ENCODE measurements at regions not wholly inside any gene's neighbourhood (a gene's known extent, or its start where the extent isn't known, plus 50 kb on each side); places are given as distances from the start of the nearest gene placed in this dataset.

- Histone ChIP-seq H3K9me3 (ENCODE audit: control insufficient read depth, insufficient read depth, low read length) (no peaks in the 10 kb centered on the region), H3K4me3 (ENCODE audit: low read length) (no peak overlapping the region), H3K36me3 (ENCODE audit: control insufficient read depth, insufficient read depth, low read length) (no peaks in the 10 kb centered on the region), H3K4me1 (ENCODE audit: control insufficient read depth, insufficient read depth, low read length) (peaks cover 2% of the 10 kb centered on the region), H3K27ac (ENCODE audit: low read length) (no peak overlapping the region), H3K27me3 (ENCODE audit: control insufficient read depth, insufficient read depth, low read length) (no peaks in the 10 kb centered on the region)
- Mint-ChIP-seq H3K9me3 (no peaks in the 10 kb centered on the region), H3K4me1 (peaks cover 8% of the 10 kb centered on the region in 2 donors), H3K27ac (no peak overlapping the region), H3K36me3 (no peaks in the 10 kb centered on the region), H3K4me3 (no peak overlapping the region), H3K27me3 (ENCODE audit: low read depth in 2 of 2) (peaks cover 0 to 28% of the 10 kb centered on the region in 2 donors)
- TF ChIP-seq CTCF (IDR thresholded peaks at IDR 0.05), result no peak
- ATAC-seq, result no peak
- intact Hi-C loops (cut with micrococcal nuclease), result no loop called here
- 93% methylated on average over 1 of the region's 1 CpG for WGBS (ENCODE audit: insufficient coverage)
- no peak for DNase-seq
Observed at GRCh38 chrX:44039556-44039955, 66.4 kb upstream of the NDP start.

- ATAC-seq, result no peak
- no peak overlapping the region for H3K4me3 ChIP-seq (ENCODE audit: low read length)
- no CpG with 5 or more reads among the region's 3 CpGs for WGBS (ENCODE audit: insufficient coverage)
Observed at GRCh38 chrX:44036336-44036735, 63.1 kb upstream of the NDP start.

GRCh38 chrX:44035571-44035970 lies 62.4 kb upstream of the NDP start:
- Histone ChIP-seq H3K27me3 (ENCODE audit: control insufficient read depth, insufficient read depth, low read length) (no peaks in the 10 kb centered on the region), H3K4me3 (ENCODE audit: low read length) (no peak overlapping the region), H3K36me3 (ENCODE audit: control insufficient read depth, insufficient read depth, low read length) (no peaks in the 10 kb centered on the region), H3K9me3 (ENCODE audit: control insufficient read depth, insufficient read depth, low read length) (no peaks in the 10 kb centered on the region), H3K27ac (ENCODE audit: low read length) (no peak overlapping the region), H3K4me1 (ENCODE audit: control insufficient read depth, insufficient read depth, low read length) (peaks cover 20% of the 10 kb centered on the region)
- Mint-ChIP-seq H3K27me3 (ENCODE audit: low read depth in 2 of 2) (peaks cover 0 to 23% of the 10 kb centered on the region in 2 donors), H3K9me3 (no peaks in the 10 kb centered on the region), H3K36me3 (no peaks in the 10 kb centered on the region), H3K4me3 (no peak overlapping the region), H3K27ac (no peak overlapping the region), H3K4me1 (peaks cover 24 to 31% of the 10 kb centered on the region in 2 donors)
- WGBS (ENCODE audit: insufficient coverage), result 22% methylated on average over 1 of the region's 2 CpGs
- intact Hi-C loops (cut with micrococcal nuclease), result no loop called here
- ATAC-seq, result no peak
- TF ChIP-seq CTCF (IDR thresholded peaks at IDR 0.05), result no peak
- DNase-seq, result no peak

More at GRCh38 chrX:44036336-44036735, 63.1 kb upstream of the NDP start:
- H3K36me3 Mint-ChIP-seq, result no peaks in the 10 kb centered on the region
- intact Hi-C loops (cut with micrococcal nuclease), result no loop called here
- TF ChIP-seq CTCF (IDR thresholded peaks at IDR 0.05), result no peak
- H3K27me3 Mint-ChIP-seq (ENCODE audit: low read depth in 2 of 2), result peaks cover 0 to 28% of the 10 kb centered on the region in 2 donors
- no peak for DNase-seq
- H3K27me3 ChIP-seq (ENCODE audit: control insufficient read depth, insufficient read depth, low read length), result no peaks in the 10 kb centered on the region
- no peaks in the 10 kb centered on the region for H3K9me3 Mint-ChIP-seq
- H3K36me3 ChIP-seq (ENCODE audit: control insufficient read depth, insufficient read depth, low read length), result no peaks in the 10 kb centered on the region
- no peak overlapping the region for H3K27ac ChIP-seq (ENCODE audit: low read length)
- H3K4me1 Mint-ChIP-seq, result peaks cover 30 to 37% of the 10 kb centered on the region in 2 donors
- no peaks in the 10 kb centered on the region for H3K9me3 ChIP-seq (ENCODE audit: control insufficient read depth, insufficient read depth, low read length)
- no peak overlapping the region for H3K4me3 Mint-ChIP-seq
- no peak overlapping the region for H3K27ac Mint-ChIP-seq
- peaks cover 22% of the 10 kb centered on the region for H3K4me1 ChIP-seq (ENCODE audit: control insufficient read depth, insufficient read depth, low read length)

- peak overlapping the region; percentile 39 for H3K27ac ChIP-seq (ENCODE audit: low read length)
- Mint-ChIP-seq H3K27me3 (ENCODE audit: low read depth in 2 of 2) (no peaks in the 10 kb centered on the region), H3K27ac (peak overlapping the region; percentile 12 to 73), H3K9me3 (peaks cover 0 to 2% of the 10 kb centered on the region in 2 donors), H3K36me3 (no peaks in the 10 kb centered on the region), H3K4me3 (peak overlapping the region; percentile 2), H3K4me1 (peaks cover 24 to 31% of the 10 kb centered on the region in 2 donors)
- H3K36me3 ChIP-seq (ENCODE audit: control insufficient read depth, insufficient read depth, low read length), result no peaks in the 10 kb centered on the region
- peak in 1 of 3 donors; percentile 48 for ATAC-seq
- H3K4me3 ChIP-seq (ENCODE audit: low read length), result no peak overlapping the region
- H3K4me1 ChIP-seq (ENCODE audit: control insufficient read depth, insufficient read depth, low read length), result peaks cover 20% of the 10 kb centered on the region
- intact Hi-C loops (cut with micrococcal nuclease), result no loop called here
- no peak for TF ChIP-seq CTCF (IDR thresholded peaks at IDR 0.05)
- no peaks in the 10 kb centered on the region for H3K27me3 ChIP-seq (ENCODE audit: control insufficient read depth, insufficient read depth, low read length)
- H3K9me3 ChIP-seq (ENCODE audit: control insufficient read depth, insufficient read depth, low read length), result no peaks in the 10 kb centered on the region
- DNase-seq, result peak in 1 of 2 donors; percentile 9
- WGBS (ENCODE audit: insufficient coverage), result no CpG with 5 or more reads among the region's 2 CpGs
Observed at GRCh38 chrX:44032479-44032878, 59.3 kb upstream of the NDP start.

Measured in natural killer cell (primary cell).